BJ (cell line): ENCODE measurements at regions not wholly inside any gene's neighbourhood (a gene's known extent, or its start where the extent isn't known, plus 50 kb on each side); places are given as distances from the start of the nearest gene placed in this dataset.

Experiments used
- CTCF ChIA-PET: fragments of 350-600 bp; formaldehyde crosslinking; extraction: SDS; loops from one replicate; lab custom pipeline; 2021; ENCODE audit warnings: antibody characterized with exemption, inconsistent platforms; lab: Yijun Ruan, JAX
- POLR2A ChIA-PET: fragments of 300-600 bp; sonication (Branson Sonifier 250); formaldehyde crosslinking; extraction: SDS; loops from one replicate; lab custom pipeline; 2021; ENCODE audit warnings: antibody characterized with exemption; lab: Charles Lee
- DNase-seq: peaks from one replicate; pipeline ENCODE4 v3.0.0-alpha.2; 2011; ENCODE audit warnings: low read depth
- H3K27me3 ChIP-seq: 2 replicates; pipeline ENCODE4 v1.6.0; 2011; ENCODE audit warnings: low read length; ENCODE audit not compliant: control insufficient read depth, insufficient read depth
- H3K36me3 ChIP-seq: 2 replicates; pipeline ENCODE4 v1.5.1; 2011; ENCODE audit warnings: low read length; ENCODE audit not compliant: control insufficient read depth, insufficient read depth
- H3K4me3 ChIP-seq: 2 replicates; pipeline ENCODE4 v1.5.1; 2011; ENCODE audit warnings: low read depth, mild to moderate bottlenecking, control low read depth, low read length
- TF ChIP-seq, protein P1 (sequence below): IDR thresholded peaks from 2 replicates; pipeline ENCODE4 v1.5.1; 2011; ENCODE audit warnings: low read depth, mild to moderate bottlenecking, control low read depth, inconsistent platforms, low read length, moderate library complexity; ENCODE audit not compliant: insufficient read depth

DNA sequence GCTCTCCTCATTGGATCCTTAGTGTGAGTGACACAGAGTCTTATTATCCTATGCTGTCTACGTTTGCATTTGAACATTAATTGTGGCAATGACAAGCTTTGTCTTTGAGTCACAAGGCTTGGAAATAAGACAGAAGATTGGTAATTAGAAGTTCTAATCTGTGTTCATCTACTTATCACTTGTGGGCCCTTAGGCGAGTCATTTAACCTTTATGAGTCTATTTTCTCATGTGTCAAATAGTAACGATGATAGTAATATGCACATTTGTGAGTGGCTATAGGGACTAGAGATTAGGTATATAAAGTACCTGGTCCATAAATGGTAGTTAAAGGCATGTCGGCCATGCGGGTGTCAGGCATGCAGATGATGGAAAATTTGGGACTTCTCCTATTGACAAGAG, 105.6 kb upstream of the NABP1 start:
- no peaks in the 10 kb centered on the region for H3K36me3 ChIP-seq
- no peaks in the 10 kb centered on the region for H3K27me3 ChIP-seq
- CTCF ChIA-PET: interaction anchor here (2.2 kb wide), 1 partner anchor 119 kb away, joined by 8 read pairs; no protein-coding TSS in a partner anchor
- H3K4me3 ChIP-seq: no peak overlapping the region
- POLR2A ChIA-PET: no interaction called here
- TF ChIP-seq, protein P1, sequence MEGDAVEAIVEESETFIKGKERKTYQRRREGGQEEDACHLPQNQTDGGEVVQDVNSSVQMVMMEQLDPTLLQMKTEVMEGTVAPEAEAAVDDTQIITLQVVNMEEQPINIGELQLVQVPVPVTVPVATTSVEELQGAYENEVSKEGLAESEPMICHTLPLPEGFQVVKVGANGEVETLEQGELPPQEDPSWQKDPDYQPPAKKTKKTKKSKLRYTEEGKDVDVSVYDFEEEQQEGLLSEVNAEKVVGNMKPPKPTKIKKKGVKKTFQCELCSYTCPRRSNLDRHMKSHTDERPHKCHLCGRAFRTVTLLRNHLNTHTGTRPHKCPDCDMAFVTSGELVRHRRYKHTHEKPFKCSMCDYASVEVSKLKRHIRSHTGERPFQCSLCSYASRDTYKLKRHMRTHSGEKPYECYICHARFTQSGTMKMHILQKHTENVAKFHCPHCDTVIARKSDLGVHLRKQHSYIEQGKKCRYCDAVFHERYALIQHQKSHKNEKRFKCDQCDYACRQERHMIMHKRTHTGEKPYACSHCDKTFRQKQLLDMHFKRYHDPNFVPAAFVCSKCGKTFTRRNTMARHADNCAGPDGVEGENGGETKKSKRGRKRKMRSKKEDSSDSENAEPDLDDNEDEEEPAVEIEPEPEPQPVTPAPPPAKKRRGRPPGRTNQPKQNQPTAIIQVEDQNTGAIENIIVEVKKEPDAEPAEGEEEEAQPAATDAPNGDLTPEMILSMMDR: no peak
- DNase-seq: no peak

DNA sequence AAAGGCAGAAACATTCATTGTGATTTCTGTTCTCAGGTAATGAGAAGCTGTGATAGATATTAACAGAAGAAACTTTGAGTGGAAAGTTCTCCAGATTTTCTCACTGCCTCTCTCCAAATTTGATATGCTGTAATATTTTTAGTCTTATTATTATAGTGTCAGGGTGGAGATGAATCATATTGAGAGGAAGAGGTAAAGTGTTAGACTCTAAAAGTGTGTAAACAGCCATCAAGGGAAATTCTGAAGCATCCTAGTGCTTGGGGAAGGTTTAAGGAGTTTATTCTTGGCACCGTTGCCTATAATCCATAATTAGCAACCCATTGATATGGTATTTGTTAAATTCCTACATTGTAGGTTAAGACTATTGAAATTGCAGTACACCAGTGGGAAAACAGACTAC, 104.7 kb upstream of the NABP1 start:
- no peak overlapping the region for H3K4me3 ChIP-seq
- TF ChIP-seq, protein P1: no peak
- ChIA-PET CTCF (no interaction called here), POLR2A (no interaction called here)
- DNase-seq: no peak
- no peaks in the 10 kb centered on the region for H3K27me3 ChIP-seq
- H3K36me3 ChIP-seq: no peaks in the 10 kb centered on the region

- TF ChIP-seq, protein P1: no peak
- H3K36me3 ChIP-seq: no peaks in the 10 kb centered on the region
- DNase-seq: no peak
- ChIA-PET POLR2A (no interaction called here), CTCF (interaction anchor here (1.8 kb wide), 1 partner anchor 115 kb away, joined by 5 read pairs; no protein-coding TSS in a partner anchor)
- no peak overlapping the region for H3K4me3 ChIP-seq
- H3K27me3 ChIP-seq: no peaks in the 10 kb centered on the region
Measured at GRCh38 chr2:191574232-191574631, 103.7 kb upstream of the NABP1 start.

GRCh38 chr2:191577605-191578004, 100.3 kb upstream of the NABP1 start:
- DNase-seq: no peak
- TF ChIP-seq, protein P1: no peak
- CTCF ChIA-PET: interaction anchor here (1.9 kb wide), 1 partner anchor 11 kb away, joined by 5 read pairs; no protein-coding TSS in a partner anchor
- H3K36me3 ChIP-seq: no peaks in the 10 kb centered on the region
- POLR2A ChIA-PET: no interaction called here
- H3K4me3 ChIP-seq: no peak overlapping the region
- no peaks in the 10 kb centered on the region for H3K27me3 ChIP-seq

DNA sequence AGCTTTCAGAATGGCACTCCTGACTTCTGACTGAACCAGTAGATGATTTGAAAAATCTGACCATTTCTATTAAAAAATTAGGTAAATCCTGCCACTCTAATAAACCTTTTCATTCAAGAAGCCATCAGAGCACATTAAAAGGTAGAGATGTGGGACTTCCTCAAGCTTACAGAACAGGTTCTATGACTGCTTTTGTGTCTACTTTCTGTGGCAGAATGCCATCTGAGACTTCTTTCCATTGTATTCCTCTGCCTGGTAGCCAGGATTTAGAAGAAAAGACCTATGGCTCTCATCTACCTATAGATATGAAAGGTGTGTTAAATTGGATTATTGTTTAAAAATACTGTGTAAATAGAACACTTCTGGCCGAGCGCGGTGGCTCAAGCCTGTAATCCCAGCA, 99.9 kb upstream of the NABP1 start:
- POLR2A ChIA-PET: no interaction called here
- TF ChIP-seq, protein P1: no peak
- H3K27me3 ChIP-seq: no peaks in the 10 kb centered on the region

More for the DNA sequence above, 99.9 kb upstream of the NABP1 start:
- no peak for DNase-seq
- no peak overlapping the region for H3K4me3 ChIP-seq
- no peaks in the 10 kb centered on the region for H3K36me3 ChIP-seq
- CTCF ChIA-PET: no interaction called here
